ENCODE measurements at regions not wholly inside any gene's neighbourhood (a gene's known extent, or its start where the extent isn't known, plus 50 kb on each side); places are given as distances from the start of the nearest gene placed in this dataset.

GRCh38 chr20:19827818-19828217 is 69.8 kb downstream of the RIN2 start:
- H3K27me3 ChIP-seq (ENCODE audit: control insufficient read depth in 3 of 3, insufficient read depth in 3 of 3, low read length in 2 of 3) = no peaks in the 10 kb centered on the region
- no peak overlapping the region for H3K4me3 ChIP-seq
- H3K36me3 ChIP-seq (ENCODE audit: control insufficient read depth in 4 of 4, insufficient read depth in 4 of 4, low read length in 4 of 4) = peaks cover 0 to 4% (median 0%) of the 10 kb centered on the region in 4 donors
- no peak for DNase-seq
- TF ChIP-seq CTCF (IDR thresholded peaks at IDR 0.05; ENCODE audit: control extremely low read depth, extremely low read depth) = no peak
- WGBS, 2 donors = 9 to 35% methylated on average over 1 of the region's 1 CpG
- H3K4me1 ChIP-seq (ENCODE audit: control insufficient read depth in 5 of 5, insufficient read depth in 5 of 5, low read length in 5 of 5) = peaks cover 0 to 13% (median 4%) of the 10 kb centered on the region in 5 donors
- H3K9me3 ChIP-seq (ENCODE audit: control insufficient read depth in 4 of 4, insufficient read depth in 3 of 4, low read length in 3 of 4) = no peaks in the 10 kb centered on the region
- no peak for ATAC-seq (ENCODE audit: insufficient read depth, low FRiP score)
- no peak overlapping the region for H3K9ac ChIP-seq (ENCODE audit: insufficient read depth in 1 of 2, low read length in 2 of 2)
- peak overlapping the region in 1 of 2 donors; percentile 49 for H3K27ac ChIP-seq (ENCODE audit: low read depth in 1 of 2, low read length in 1 of 2)

GRCh38 chr20:19828232-19828631 is 70.2 kb downstream of the RIN2 start:
- no peaks in the 10 kb centered on the region for H3K27me3 ChIP-seq (ENCODE audit: control insufficient read depth in 3 of 3, insufficient read depth in 3 of 3, low read length in 2 of 3)
- WGBS, 2 donors = 26 to 29% methylated on average over 4 of the region's 4 CpGs
- no peaks in the 10 kb centered on the region for H3K9me3 ChIP-seq (ENCODE audit: control insufficient read depth in 4 of 4, insufficient read depth in 3 of 4, low read length in 3 of 4)
- DNase-seq (peak in 1 of 3 donors; percentile 20), ATAC-seq (ENCODE audit: insufficient read depth, low FRiP score) (no peak)
- H3K27ac ChIP-seq (ENCODE audit: low read depth in 1 of 2, low read length in 1 of 2) = no peak overlapping the region
- H3K9ac ChIP-seq (ENCODE audit: insufficient read depth in 1 of 2, low read length in 2 of 2) = no peak overlapping the region
- H3K36me3 ChIP-seq (ENCODE audit: control insufficient read depth in 4 of 4, insufficient read depth in 4 of 4, low read length in 4 of 4) = peaks cover 0 to 4% (median 0%) of the 10 kb centered on the region in 4 donors
- no peak overlapping the region for H3K4me3 ChIP-seq
- TF ChIP-seq CTCF (IDR thresholded peaks at IDR 0.05; ENCODE audit: control extremely low read depth, extremely low read depth) = no peak
- H3K4me1 ChIP-seq (ENCODE audit: control insufficient read depth in 5 of 5, insufficient read depth in 5 of 5, low read length in 5 of 5) = peaks cover 0 to 13% (median 4%) of the 10 kb centered on the region in 5 donors

- no peak overlapping the region for H3K4me3 ChIP-seq
- H3K36me3 ChIP-seq (ENCODE audit: control insufficient read depth in 4 of 4, insufficient read depth in 4 of 4, low read length in 4 of 4) = peaks cover 0 to 2% (median 0%) of the 10 kb centered on the region in 4 donors
- no peaks in the 10 kb centered on the region for H3K27me3 ChIP-seq (ENCODE audit: control insufficient read depth in 3 of 3, insufficient read depth in 3 of 3, low read length in 2 of 3)
- H3K9ac ChIP-seq (ENCODE audit: insufficient read depth in 1 of 2, low read length in 2 of 2) = no peak overlapping the region
- ATAC-seq (ENCODE audit: insufficient read depth, low FRiP score) (no peak), DNase-seq (no peak)
- TF ChIP-seq CTCF (IDR thresholded peaks at IDR 0.05; ENCODE audit: control extremely low read depth, extremely low read depth) = no peak
- peak overlapping the region in 1 of 2 donors; percentile 15 for H3K27ac ChIP-seq (ENCODE audit: low read depth in 1 of 2, low read length in 1 of 2)
- H3K4me1 ChIP-seq (ENCODE audit: control insufficient read depth in 5 of 5, insufficient read depth in 5 of 5, low read length in 5 of 5) = peaks cover 0 to 12% (median 6%) of the 10 kb centered on the region in 5 donors
- H3K9me3 ChIP-seq (ENCODE audit: control insufficient read depth in 4 of 4, insufficient read depth in 3 of 4, low read length in 3 of 4) = no peaks in the 10 kb centered on the region
- WGBS, 2 donors = 82 to 95% methylated on average over 2 of the region's 2 CpGs
These were observed 72.2 kb downstream of the RIN2 start for GRCh38 chr20:19830211-19830785.

- no peaks in the 10 kb centered on the region for H3K9me3 ChIP-seq (ENCODE audit: control insufficient read depth in 4 of 4, insufficient read depth in 3 of 4, low read length in 3 of 4)
- no peak overlapping the region for H3K9ac ChIP-seq (ENCODE audit: insufficient read depth in 1 of 2, low read length in 2 of 2)
- H3K27ac ChIP-seq (ENCODE audit: low read depth in 1 of 2, low read length in 1 of 2) = no peak overlapping the region
- no peak for DNase-seq
- 61 to 71% methylated on average over 5 of the region's 5 CpGs for WGBS, 2 donors
- no peaks in the 10 kb centered on the region for H3K27me3 ChIP-seq (ENCODE audit: control insufficient read depth in 3 of 3, insufficient read depth in 3 of 3, low read length in 2 of 3)
- TF ChIP-seq CTCF (IDR thresholded peaks at IDR 0.05; ENCODE audit: control extremely low read depth, extremely low read depth) = no peak
- ATAC-seq (ENCODE audit: insufficient read depth, low FRiP score) = no peak
- no peak overlapping the region for H3K4me3 ChIP-seq
- H3K36me3 ChIP-seq (ENCODE audit: control insufficient read depth in 4 of 4, insufficient read depth in 4 of 4, low read length in 4 of 4) = peaks cover 0 to 2% (median 0%) of the 10 kb centered on the region in 4 donors
- peaks cover 0 to 16% (median 1%) of the 10 kb centered on the region in 5 donors for H3K4me1 ChIP-seq (ENCODE audit: control insufficient read depth in 5 of 5, insufficient read depth in 5 of 5, low read length in 5 of 5)
These were observed 74.8 kb downstream of the RIN2 start for GRCh38 chr20:19832875-19833274.
